RWPE1 (cell line): ENCODE measurements at regions not wholly inside any gene's neighbourhood (a gene's known extent, or its start where the extent isn't known, plus 50 kb on each side); places are given as distances from the start of the nearest gene placed in this dataset.

Source experiments
- CTCF ChIA-PET: fragments of 350-600 bp; sonication (Branson Sonifier 250); formaldehyde crosslinking; extraction: SDS; loops from one replicate; lab custom pipeline; 2021; lab: Yijun Ruan, JAX
- POLR2A ChIA-PET: fragments of 400-600 bp; formaldehyde crosslinking; extraction: SDS; loops from one replicate; lab custom pipeline; 2020; ENCODE audit warnings: antibody characterized with exemption; ENCODE audit not compliant: low non-redundant PET; lab: Yijun Ruan, JAX
- DNase-seq: peaks from one replicate; pipeline ENCODE4 v3.0.0; 2012; ENCODE audit warnings: low spot score
- H3K27ac ChIP-seq: fragments of 450-650 bp; 2 replicates; pipeline ENCODE4 v1.5.1; 2017
- CTCF ChIP-seq: fragments of 450-650 bp; conservative IDR thresholded peaks from 2 replicates; pipeline ENCODE4 v1.5.1; 2017; ENCODE audit warnings: low read depth, mild to moderate bottlenecking

- no peak for TF ChIP-seq CTCF
- DNase-seq: no peak
- no peak overlapping the region for H3K27ac ChIP-seq
- ChIA-PET CTCF (interaction anchor here (1.6 kb wide), 1 partner anchor 317 kb away, joined by 3 read pairs; no protein-coding TSS in a partner anchor), POLR2A (no interaction called here)
Observed at GRCh38 chr1:94362466-94363058, 55.6 kb upstream of the ABCD3 start.

- CTCF ChIA-PET: interaction anchor here (0.6 kb wide), 1 partner anchor 337 kb away, joined by 3 read pairs; no protein-coding TSS in a partner anchor
Observed at GRCh38 chr1:94358630-94359599, 59.3 kb upstream of the ABCD3 start.

GRCh38 chr1:94357661-94358060 lies 60.5 kb upstream of the ABCD3 start:
- no peak for TF ChIP-seq CTCF
- no peak for DNase-seq
- ChIA-PET CTCF (no interaction called here), POLR2A (no interaction called here)
- no peak overlapping the region for H3K27ac ChIP-seq

More at GRCh38 chr1:94358630-94359599, 59.3 kb upstream of the ABCD3 start:
- no peak for DNase-seq
- no peak for TF ChIP-seq CTCF
- POLR2A ChIA-PET: interaction anchor here (0.6 kb wide), 1 partner anchor 121 kb away, joined by 3 read pairs; the partner anchor contains the start of gene ARHGAP29
- no peak overlapping the region for H3K27ac ChIP-seq

GRCh38 chr1:94355485-94355980 lies 62.7 kb upstream of the ABCD3 start:
- POLR2A ChIA-PET: no interaction called here
- H3K27ac ChIP-seq: no peak overlapping the region
- CTCF ChIA-PET: interaction anchor here (0.7 kb wide), 1 partner anchor 125 kb away, joined by 3 read pairs; no protein-coding TSS in a partner anchor
- TF ChIP-seq CTCF: no peak
- no peak for DNase-seq

GRCh38 chr1:94351481-94351880 lies 66.7 kb upstream of the ABCD3 start:
- H3K27ac ChIP-seq: no peak overlapping the region
- DNase-seq: no peak
- TF ChIP-seq CTCF: no peak
- POLR2A ChIA-PET: no interaction called here
- CTCF ChIA-PET: no interaction called here

DNA sequence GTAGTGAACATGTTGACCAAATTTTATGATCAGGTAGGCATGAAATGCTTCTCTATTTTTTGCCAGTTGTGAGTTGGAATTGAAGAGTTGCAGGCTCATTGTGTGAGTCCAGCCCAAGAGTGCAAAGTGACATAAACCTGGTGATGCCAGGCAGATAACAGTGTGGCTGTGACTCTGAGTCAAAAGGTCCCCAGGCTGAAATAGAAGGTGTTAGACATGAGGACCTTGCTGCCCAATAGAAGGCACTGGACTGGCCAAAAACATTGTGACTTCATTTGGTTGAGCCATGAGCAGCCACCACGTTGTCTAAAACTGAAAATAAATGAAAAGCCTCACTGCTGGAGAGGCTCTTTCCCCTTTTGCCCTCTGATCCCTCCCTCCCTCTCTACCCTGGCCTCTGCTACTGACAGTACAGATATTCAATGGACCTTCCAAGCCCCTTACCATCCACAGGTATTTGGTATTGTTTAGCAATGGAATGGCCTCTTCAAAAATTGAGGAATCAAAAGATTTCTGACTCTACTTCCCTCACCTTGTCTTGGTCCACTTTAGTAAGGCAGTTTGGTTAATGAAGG lies 67.8 kb upstream of the ABCD3 start:
- no peak for DNase-seq
- POLR2A ChIA-PET: no interaction called here
- no peak for TF ChIP-seq CTCF
- CTCF ChIA-PET: interaction anchor here (0.6 to 0.8 kb wide), 2 partner anchors 15 to 315 kb away, joined by 3 read pairs; no protein-coding TSS in a partner anchor
- no peak overlapping the region for H3K27ac ChIP-seq
